Fibroblast of the conjunctiva (primary cell): ENCODE measurements at regions not wholly inside any gene's neighbourhood (a gene's known extent, or its start where the extent isn't known, plus 50 kb on each side); places are given as distances from the start of the nearest gene placed in this dataset.

ENCODE experiments used
- DNase-seq: peaks from one replicate; pipeline ENCODE4 v3.0.0-alpha.2; 2010; ENCODE audit warnings: low read depth

- DNase-seq, result no peak
Observed at GRCh38 chr2:2540406-2540805, 209.3 kb upstream of the MYT1L start.

GRCh38 chr2:2536416-2537056 lies 205.5 kb upstream of the MYT1L start:
- DNase-seq, result no peak

GRCh38 chr2:2530334-2530733 lies 199.3 kb upstream of the MYT1L start:
- DNase-seq, result no peak

GRCh38 chr2:2528846-2529245 lies 197.8 kb upstream of the MYT1L start:
- no peak for DNase-seq

- no peak for DNase-seq
Observed at GRCh38 chr2:2527148-2527547, 196.1 kb upstream of the MYT1L start.

GRCh38 chr2:2524348-2524941 lies 193.4 kb upstream of the MYT1L start:
- no peak for DNase-seq

- no peak for DNase-seq
Observed at GRCh38 chr2:2523461-2524347, 192.6 kb upstream of the MYT1L start.

GRCh38 chr2:2520401-2520811 lies 189.3 kb upstream of the MYT1L start:
- no peak for DNase-seq

GRCh38 chr2:2519381-2519780 lies 188.3 kb upstream of the MYT1L start:
- DNase-seq, result no peak

- no peak for DNase-seq
Observed at GRCh38 chr2:2517399-2517798, 186.3 kb upstream of the MYT1L start.

GRCh38 chr2:2516386-2516785 lies 185.3 kb upstream of the MYT1L start:
- DNase-seq, result no peak

GRCh38 chr2:2512931-2513330 lies 181.9 kb upstream of the MYT1L start:
- no peak for DNase-seq

- DNase-seq, result no peak
Observed at GRCh38 chr2:2507417-2507997, 176.4 kb upstream of the MYT1L start.

GRCh38 chr2:2506536-2506935 lies 175.5 kb upstream of the MYT1L start:
- no peak for DNase-seq

- DNase-seq, result no peak
Observed at GRCh38 chr2:2505604-2506003, 174.5 kb upstream of the MYT1L start.

- DNase-seq, result no peak
Observed at GRCh38 chr2:2503864-2504418, 172.9 kb upstream of the MYT1L start.

- DNase-seq, result no peak
Observed at GRCh38 chr2:2502201-2502549, 171.1 kb upstream of the MYT1L start.

- DNase-seq, result no peak
Observed at GRCh38 chr2:2501454-2502200, 170.6 kb upstream of the MYT1L start.

- no peak for DNase-seq
Observed at GRCh38 chr2:2495606-2496005, 164.5 kb upstream of the MYT1L start.

GRCh38 chr2:2493496-2493895 lies 162.4 kb upstream of the MYT1L start:
- DNase-seq, result no peak

GRCh38 chr2:2492800-2493199 lies 161.7 kb upstream of the MYT1L start:
- DNase-seq, result no peak

- DNase-seq, result no peak
Observed at GRCh38 chr2:2491964-2492363, 160.9 kb upstream of the MYT1L start.
